ENCODE measurements at regions not wholly inside any gene's neighbourhood (a gene's known extent, or its start where the extent isn't known, plus 50 kb on each side); places are given as distances from the start of the nearest gene placed in this dataset.
A peak's percentile ranks its signal among the peaks of the same experiment; 100 is the strongest.

DNA sequence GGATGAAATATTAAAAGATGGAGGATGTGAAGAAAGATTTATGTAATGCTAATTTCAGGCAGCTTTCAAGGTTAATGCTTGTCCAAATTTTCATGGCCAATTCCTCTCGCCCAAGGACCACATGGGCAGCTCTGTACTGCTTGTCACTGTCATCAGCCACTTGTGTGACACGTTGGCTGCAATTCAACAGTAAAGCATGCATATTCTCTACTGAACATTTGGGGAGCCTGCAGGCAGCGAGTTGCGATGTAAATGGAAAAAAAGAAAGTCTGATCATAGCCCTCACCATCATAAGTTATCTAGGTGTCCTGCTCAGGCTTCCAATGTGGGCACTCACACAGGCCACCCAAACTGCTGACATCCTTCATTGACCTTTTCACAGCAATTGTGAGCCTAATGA is 1026.8 kb upstream of the NR2F2 start:
- DNase-seq (ENCODE audit: low read depth), result no peak

DNA sequence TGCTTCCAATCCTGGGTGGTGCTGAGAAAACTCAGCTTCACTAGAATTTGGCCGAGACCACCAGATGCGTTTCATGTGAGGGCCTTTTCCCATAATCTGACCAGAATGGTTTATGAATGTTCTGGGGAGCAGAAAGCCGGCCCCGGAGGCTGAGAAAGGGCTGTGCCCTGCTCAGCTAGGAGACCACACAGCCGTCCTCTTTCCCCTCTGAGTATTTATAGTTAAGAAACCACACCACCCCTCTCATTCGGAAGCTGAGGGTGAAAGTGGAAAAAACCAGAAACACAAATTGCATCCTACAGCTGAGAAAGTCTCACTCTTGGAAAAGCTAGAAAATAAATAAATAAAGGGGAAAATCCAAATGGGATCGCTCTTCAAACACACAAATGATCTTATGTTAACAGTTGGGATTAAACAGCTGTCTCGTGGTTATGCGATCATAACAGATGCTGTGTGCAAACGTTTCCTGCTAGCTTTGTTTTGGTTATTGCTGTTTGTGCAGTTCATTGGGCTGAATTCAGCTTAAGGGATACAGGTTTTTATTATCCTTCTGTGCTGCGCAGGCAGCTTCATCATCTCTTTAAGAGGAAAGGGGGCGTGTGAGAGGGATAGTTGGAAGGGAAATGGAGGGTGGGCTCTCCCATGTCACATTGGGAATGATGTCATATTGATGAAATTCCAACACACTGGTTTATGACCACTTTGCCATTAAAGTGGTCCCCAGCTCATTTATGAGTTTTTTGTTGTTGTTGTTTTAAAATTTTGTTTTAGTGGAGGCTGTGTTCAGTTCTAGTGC is 1026.2 kb upstream of the NR2F2 start:
- DNase-seq (ENCODE audit: low read depth), result peak; percentile 96

DNA sequence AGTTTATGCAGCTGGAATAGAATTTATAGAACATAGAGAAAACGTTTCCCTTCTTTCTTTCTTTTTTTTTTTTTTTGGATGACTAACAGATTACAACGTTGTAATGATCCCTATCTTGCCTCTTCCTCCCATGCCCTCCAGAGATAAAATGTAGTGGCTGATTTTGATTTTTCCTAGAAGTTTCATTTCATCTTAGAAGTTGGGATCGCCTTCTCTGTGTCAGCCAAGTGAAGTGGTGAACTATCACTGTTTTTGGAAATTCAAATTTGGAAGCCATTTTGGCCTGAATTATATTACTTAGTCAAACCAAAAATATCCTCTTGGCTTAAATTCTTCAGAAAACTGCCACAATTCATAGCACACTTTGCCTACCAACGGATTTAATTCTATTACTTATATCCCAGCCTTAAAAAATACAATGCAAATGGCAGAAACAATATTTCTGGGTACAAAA is 1025.5 kb upstream of the NR2F2 start:
- no peak for DNase-seq (ENCODE audit: low read depth)

DNA sequence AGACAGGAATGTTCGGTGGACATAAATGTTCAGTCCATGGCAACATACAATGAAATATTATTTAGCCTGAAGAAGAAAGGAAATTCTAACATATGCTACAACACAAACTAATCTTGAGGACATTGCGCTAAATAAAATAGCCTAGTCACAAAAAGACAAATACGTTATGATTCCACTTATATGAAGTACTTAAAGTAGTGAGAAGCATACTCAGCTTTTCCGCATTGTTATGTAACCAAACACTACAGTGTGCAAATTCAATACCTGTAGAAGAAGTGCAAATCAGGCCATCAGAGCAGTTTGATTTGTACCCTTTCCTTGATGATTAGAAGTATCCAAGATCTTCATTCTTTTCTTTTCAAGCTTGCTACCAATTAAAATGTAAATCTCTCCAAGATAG is 1023.4 kb upstream of the NR2F2 start:
- DNase-seq (ENCODE audit: low read depth), result no peak

DNA sequence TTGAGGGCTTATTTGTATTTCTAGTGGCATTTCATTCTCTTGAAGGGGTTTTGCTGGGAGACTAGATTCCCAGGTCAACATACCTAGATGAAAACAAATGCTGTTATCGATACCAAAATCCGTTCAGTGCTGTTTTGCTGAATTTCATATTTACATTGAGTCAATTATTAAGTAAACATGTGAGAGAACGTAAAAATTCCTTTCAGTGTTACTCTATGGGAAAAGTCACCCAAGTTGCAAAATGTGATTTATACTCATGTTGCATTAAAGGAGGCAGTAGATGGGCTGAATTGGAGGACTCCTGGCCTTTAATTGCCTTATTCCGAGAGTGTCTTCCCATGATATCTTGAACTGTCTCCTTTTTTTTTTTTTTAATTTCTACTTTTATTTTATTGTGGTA is 1011.3 kb upstream of the NR2F2 start:
- no peak for DNase-seq (ENCODE audit: low read depth)

DNA sequence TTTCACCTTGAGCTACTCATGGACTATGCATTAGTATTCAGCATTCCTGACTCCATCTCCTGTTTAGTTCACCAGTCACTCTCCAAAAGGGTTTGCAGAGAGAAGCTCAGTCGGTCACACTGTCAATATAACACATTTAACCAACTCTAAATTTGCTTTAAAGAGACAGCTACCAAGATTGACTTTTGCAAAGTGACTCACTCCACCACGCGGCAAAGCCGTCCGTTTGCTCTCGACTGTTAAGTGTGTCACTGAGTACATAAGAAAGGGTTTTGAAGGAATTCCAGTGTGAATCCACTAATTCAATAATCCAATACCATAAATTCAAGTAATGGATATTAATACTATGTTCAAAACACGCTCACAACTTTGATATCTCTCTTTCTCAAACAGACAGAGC is 1006.7 kb upstream of the NR2F2 start:
- no peak for DNase-seq (ENCODE audit: low read depth)

DNA sequence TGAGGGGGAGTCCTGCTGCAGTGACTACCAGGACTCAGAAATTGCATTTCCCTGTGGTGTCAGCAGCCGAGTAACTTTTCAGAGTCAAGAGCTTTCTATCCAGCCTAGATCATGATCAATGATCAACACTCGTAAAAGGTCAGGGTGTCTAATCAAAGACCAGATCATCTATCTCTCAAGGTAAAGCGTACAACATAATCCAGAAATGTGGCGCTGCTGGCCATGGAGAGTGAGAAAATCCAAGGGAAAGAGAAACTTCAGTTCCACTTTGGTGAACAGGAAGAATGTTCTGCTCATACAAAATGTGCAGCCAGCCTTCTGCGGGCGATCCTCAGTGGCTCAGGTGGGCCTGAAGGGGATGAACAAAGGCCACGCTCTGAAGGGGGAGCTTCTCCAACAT is 1005.8 kb upstream of the NR2F2 start:
- no peak for DNase-seq (ENCODE audit: low read depth)

DNA sequence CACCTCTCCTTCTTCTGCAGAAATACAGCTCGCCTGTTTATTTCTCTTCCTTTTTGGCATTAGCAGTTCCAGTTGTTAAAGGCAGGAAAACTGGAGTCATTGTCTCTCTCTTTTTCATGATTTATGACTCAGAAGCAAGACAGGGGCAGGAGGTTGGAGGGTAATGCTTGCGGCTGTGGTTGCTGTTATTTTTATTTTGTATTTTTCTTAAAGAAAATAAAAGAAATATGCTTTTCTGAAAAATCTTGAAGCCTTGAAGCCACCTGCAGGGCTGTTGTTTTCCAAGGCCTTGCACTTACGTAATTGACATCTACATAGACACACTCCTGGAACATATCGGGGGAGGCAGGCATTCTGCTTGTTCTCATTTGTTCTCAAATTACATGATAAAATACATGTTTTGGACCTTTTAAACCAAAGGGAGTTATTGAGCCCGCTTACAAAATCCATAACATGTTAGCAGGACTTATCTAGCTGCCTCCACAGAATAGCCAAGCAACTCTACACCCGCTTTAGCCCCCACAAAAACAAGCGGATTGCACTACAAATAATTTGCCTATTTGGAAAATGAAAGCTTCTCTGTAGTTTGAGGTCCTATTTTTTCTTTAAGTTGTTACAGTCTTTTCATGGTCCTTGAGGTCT is 1004.6 kb upstream of the NR2F2 start:
- DNase-seq (ENCODE audit: low read depth), result peak; percentile 31

DNA sequence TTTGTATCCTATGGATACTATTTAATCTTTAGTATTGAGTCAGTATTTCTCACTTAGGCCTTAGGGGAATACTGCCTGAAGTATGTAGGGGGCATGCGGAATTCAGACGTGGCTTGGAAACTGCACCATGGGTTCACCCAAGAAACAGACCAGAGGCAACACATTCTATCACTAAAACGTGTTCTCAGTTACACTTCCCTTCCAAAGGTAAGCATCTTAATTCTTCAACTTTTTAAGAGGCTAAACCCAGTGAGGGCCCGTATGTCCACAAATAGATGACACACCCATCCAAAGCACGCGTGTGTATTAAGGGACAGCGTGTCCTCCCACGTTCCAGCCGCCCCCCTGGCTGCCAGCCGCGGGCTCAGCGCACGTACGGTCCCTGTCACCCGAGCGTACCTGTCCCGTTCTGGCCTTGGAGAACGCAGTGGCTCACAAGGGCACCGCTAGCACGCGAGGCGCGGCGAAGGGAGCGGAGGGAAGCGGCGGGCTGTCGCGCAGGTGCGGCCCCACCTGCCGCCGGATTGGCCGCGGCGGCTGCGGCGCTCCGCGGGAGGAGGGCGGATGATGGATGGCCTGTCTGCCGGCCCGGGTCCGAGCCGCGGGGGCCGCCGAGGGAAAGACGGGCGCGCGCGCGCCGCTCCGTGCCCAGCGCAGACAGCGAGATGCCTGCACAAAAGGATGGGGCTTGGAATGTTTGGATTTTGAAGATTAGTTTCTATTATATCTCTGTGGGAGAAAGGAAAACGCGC is 1003.9 kb upstream of the NR2F2 start:
- peak; percentile 26 for DNase-seq (ENCODE audit: low read depth)

DNA sequence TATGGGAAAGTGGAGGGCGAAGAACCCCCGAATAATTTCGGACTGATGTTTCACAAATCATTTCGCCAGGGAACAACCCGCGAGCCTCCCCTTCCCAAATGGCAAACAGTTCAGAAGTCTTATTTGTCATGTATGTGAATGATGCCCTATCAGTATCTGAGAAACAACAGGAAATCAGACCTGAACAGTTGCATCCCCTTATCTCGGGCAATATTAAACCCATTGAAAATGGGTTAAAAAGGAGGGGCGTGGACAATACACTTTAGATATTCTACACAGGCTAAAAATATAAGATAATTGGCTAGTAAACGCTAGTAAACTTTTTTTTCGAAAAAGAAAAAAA is 1003.3 kb upstream of the NR2F2 start:
- DNase-seq (ENCODE audit: low read depth), result no peak

DNA sequence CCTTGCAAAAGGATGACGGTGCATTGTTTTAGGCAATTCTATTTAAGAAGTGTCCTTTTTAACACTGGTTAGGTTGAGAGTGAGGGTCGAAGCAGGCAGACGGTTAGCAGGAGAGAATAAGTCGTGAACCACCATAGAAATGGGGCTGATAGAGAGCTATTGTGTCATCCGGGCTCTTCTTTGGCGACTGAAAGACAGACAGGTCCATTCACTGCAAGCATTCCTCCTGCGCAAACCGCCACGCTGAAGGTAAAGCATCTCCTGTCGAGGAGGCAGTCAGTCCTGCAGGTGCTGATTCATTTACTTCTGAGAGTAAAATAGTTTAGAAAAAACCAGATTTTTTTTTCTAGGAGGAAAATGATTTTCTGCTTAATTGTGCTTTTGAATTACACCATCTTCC is 1002.8 kb upstream of the NR2F2 start:
- no peak for DNase-seq (ENCODE audit: low read depth)

DNA sequence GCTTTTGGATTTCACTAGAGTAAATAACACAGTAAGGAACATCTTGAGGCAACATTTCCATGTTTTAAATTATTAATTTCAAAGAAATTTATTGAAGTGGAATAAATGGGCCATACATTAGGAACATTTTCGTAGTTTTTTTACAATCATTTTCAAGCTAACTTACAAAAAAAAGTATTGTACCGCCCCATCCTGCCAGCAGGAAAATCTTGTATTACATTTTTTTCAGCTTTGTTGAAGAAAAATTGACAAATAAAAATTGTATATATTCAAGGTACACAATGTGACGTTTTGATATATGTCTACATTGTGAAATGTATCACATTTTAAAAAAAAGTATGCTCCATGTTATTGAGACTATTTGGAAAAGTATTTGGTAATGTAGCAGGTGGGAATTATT is 1001.9 kb upstream of the NR2F2 start:
- DNase-seq (ENCODE audit: low read depth), result no peak

DNA sequence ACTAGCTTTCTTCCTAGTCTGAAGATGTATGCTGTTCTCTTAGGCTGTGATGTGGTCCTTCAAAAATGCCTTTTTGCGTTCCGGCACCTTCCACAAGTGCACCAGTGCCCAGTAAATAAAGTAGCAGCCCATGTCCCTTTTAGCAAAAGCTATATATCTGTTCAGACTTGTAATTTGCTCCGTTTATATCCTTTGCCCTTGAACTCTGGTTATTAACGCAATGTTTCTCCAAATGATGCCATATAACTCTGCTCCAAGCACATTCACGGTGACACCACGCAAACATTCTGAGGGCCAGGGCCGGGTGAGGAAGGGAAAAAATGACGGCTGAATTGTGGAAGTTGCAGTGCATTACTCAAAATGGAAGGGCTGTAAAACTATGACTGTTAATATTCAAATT is 1001.1 kb upstream of the NR2F2 start:
- DNase-seq (ENCODE audit: low read depth), result no peak

DNA sequence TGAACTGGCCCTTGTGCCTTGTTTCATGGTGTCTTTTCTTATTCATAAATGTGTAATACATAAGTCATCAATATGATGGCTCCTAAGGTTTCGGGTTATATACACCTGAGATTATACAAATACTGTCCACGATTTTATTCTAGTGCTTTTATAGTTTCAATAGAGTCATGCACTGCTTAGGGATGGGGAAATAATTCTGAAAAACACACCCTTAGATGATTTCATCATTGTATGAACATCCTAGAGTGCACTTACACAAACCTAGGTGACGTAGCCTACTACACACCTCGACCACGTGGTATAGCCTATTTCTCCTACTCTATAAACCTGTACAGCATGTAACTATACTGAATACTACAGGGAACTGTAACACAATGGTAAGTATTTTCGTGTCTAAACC is 988.8 kb upstream of the NR2F2 start:
- DNase-seq (ENCODE audit: low read depth), result no peak

DNA sequence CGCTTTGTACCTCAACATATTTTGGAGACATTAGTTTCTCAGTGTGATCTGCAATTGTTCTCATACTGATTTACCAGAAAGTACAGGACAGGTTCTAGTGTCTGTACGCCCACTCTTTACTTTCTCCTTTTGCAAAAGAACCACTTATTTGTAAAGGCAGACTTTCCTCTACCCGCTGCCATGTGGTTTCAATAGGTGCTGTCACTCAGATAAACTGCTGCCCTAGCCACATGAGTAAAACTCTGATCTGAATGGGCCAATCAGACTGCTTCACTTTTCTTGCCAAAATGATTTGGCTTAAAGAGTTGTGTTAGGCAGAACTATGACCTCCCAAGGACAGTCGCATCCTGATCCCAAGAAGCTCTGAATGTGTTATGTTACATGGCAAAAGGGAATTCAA is 984.6 kb upstream of the NR2F2 start:
- DNase-seq (ENCODE audit: low read depth), result no peak

DNA sequence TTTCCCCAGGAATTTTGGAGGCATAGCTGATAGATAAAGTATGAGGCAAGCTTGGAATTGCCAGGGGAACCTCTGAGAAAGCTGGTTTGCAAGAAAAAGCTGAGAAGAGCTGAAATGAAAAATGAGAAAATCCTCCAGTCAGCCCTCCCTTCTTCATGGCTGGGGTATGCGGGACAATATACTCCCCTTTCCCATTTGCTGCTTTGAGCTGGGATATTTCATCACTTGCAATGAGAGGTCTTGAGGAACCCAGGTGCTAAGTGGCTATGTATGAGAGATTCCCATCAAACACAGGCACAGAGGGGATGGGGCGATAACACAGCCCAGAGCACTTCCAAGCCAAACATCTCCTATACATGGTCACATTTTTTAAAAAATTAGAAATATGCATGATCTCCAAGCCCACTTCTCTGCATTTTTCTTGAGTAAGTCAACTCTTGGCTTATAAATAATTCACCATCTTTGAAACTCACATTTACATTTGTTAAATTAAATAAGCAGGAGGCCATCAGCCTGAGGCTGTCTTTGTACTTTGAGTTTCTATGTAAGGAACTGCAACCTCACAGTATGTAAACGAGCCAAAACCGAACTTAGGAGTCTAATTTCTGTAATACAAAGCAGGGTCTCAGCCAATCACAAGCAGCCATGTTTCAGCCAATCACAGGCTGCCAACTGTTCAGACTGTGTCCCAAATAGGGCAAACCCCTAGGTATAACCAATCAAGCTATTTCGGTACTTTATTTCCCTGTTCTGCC is 983.6 kb upstream of the NR2F2 start:
- DNase-seq (ENCODE audit: low read depth), result no peak

DNA sequence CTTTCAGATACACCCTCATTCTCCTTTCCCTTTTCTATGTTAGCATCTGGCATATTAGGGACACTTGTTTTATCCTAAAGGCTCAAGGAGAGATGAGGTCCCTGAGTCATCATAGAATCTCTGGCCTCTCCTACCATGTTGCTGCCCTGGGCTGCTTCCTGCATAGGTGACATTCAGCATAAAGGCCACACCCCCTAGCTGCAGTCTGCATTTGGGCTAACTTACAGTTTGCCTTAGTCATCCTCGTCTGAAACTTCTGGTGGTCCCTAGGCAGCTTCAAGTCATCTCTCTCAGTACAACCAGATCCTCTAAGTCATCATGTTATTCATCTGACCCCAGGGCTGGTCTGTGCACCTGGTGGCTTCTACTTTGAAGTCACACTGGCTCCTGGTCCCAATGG is 982.7 kb upstream of the NR2F2 start:
- no peak for DNase-seq (ENCODE audit: low read depth)

DNA sequence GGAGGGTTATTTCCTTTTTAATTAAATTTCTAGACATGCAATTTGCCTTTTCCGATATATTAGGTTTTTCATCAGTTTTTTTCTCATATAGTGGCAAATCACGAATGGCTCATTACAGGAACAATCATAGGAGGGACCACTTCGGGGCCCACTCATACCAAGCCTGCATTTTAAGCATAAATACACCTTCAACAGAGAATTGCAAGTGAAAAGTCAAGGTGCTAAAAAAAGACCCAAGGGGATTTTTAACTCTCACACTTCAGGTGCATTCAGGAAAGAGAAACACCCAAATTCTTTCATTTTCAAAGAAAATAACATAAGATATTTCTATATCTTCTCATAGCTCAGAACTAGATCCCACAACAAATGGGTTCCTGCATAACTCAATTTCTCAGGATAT is 979.6 kb upstream of the NR2F2 start:
- no peak for DNase-seq (ENCODE audit: low read depth)

DNA sequence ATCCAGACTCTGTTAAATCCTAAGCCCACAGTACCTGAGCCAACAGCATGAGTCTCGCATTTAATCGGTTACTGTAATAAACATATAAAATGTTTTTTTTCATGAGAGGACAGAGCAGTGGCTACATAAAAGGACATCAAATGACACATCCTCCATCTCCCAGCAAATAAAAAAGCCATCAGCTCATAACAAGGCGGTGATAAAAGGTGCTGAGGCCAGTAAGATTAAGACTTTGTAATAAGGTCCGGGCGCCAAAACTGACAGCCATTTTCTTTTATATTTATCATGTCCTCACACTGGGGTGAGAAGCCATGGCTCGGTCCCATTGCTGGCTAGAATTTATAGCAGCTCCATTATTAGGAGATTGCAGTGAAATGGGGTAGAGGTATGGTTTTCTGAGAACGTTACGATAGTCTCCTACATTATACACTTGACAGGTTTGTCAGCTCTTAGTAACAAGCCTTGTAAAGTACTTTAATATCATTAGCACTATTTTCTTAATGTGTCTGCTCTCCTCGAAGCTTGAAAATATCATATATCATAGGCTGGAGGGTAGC is 977.8 kb upstream of the NR2F2 start:
- no peak for DNase-seq (ENCODE audit: low read depth)

DNA sequence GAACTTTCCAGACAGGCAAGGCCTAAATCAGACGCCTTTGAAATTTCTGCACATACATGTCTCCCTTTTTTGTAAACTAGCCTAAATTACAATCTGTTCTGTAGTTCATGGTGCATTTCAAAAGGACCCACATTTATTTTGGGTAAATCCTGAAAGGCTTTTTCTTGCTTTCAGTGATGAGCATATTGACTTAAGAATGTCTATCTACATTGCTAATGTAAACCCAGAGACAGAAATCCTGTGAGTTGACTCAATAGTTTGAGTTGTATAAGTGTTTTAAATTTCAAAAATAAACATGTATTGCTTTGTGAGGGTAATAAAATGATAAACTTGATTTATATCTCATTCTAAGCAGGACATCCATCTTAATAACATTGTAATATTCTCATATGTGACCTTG is 977.0 kb upstream of the NR2F2 start:
- DNase-seq (ENCODE audit: low read depth), result no peak

DNA sequence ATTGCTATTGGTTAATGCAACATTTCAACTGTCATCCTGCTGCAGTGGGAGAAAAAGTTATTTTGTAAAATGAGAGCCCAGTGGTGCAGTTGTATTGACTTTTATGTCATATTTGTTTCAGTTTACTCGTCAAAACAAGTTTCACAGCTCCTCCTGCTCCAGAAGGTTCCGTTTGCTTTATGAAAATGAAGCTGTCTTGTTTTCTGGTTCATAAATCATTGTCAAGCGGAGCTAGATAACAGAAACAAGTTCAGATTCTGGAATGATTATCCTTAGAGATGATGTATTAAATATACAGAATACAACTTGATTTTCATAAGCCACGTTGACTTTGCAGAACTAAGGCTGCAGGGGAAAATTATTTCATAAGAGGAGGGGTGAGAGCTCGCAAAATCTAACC is 970.5 kb upstream of the NR2F2 start:
- no peak for DNase-seq (ENCODE audit: low read depth)

DNA sequence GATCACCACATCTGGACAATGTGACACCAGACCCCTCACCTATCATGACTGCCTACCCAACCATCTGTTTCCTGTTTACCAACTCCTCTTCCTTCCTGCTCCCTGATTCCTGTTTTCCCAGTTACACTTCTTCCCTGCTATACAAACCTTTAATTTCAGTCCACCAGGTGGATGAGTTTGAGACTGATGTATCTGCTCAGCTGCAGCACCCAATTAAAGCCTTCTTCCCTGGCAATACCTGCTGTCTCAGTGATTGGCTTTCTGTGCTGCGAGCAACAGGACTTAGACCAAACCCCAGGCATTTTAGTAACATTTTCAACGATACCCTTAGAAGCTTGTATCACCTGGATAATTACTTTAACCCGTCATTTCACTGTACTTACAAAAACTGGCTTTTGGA is 968.2 kb upstream of the NR2F2 start:
- DNase-seq (ENCODE audit: low read depth), result no peak

Measured in myocyte (in vitro differentiated cells).